ENCODE measurements at regions not wholly inside any gene's neighbourhood (a gene's known extent, or its start where the extent isn't known, plus 50 kb on each side); places are given as distances from the start of the nearest gene placed in this dataset.

GRCh38 chr5:166188501-166189325, 2102.7 kb upstream of the WWC1 start:
- Histone ChIP-seq H3K36me3 (replicated peaks; ENCODE audit: insufficient read depth, low read depth) (no peaks in the 10 kb centered on the region), H3K4me2 (peak overlapping the region; percentile 26), H3K79me2 (no peaks in the 10 kb centered on the region), H3K9me2 (replicated peaks; ENCODE audit: insufficient read depth) (no peaks in the 10 kb centered on the region), H3K9me3 (ENCODE audit: low read depth) (no peaks in the 10 kb centered on the region), H3K4me1 (ENCODE audit: insufficient read depth) (peaks cover 9% of the 10 kb centered on the region), H4K20me1 (ENCODE audit: insufficient read depth, poor library complexity, severe bottlenecking) (no peaks in the 10 kb centered on the region), H3K27me3 (no peaks in the 10 kb centered on the region), H3K27ac (peak overlapping the region; percentile 66), H3K4me3 (no peak overlapping the region), H2AFZ (no peak overlapping the region)
- DNase-seq (ENCODE audit: low spot score), result peak; percentile 25
- TF ChIP-seq, protein P1, sequence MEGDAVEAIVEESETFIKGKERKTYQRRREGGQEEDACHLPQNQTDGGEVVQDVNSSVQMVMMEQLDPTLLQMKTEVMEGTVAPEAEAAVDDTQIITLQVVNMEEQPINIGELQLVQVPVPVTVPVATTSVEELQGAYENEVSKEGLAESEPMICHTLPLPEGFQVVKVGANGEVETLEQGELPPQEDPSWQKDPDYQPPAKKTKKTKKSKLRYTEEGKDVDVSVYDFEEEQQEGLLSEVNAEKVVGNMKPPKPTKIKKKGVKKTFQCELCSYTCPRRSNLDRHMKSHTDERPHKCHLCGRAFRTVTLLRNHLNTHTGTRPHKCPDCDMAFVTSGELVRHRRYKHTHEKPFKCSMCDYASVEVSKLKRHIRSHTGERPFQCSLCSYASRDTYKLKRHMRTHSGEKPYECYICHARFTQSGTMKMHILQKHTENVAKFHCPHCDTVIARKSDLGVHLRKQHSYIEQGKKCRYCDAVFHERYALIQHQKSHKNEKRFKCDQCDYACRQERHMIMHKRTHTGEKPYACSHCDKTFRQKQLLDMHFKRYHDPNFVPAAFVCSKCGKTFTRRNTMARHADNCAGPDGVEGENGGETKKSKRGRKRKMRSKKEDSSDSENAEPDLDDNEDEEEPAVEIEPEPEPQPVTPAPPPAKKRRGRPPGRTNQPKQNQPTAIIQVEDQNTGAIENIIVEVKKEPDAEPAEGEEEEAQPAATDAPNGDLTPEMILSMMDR (IDR thresholded peaks at IDR 0.05; ENCODE audit: poor library complexity), result no peak
- peak; percentile 54 for TF ChIP-seq EZH2phosphoT487 (IDR thresholded peaks at IDR 0.05; ENCODE audit: low read depth, severe bottlenecking, unreplicated experiment)
- 61% methylated on average over 7 of the region's 7 CpGs for WGBS (ENCODE audit: low lambda C conversion rate, missing lambda C conversion rate)

DNA sequence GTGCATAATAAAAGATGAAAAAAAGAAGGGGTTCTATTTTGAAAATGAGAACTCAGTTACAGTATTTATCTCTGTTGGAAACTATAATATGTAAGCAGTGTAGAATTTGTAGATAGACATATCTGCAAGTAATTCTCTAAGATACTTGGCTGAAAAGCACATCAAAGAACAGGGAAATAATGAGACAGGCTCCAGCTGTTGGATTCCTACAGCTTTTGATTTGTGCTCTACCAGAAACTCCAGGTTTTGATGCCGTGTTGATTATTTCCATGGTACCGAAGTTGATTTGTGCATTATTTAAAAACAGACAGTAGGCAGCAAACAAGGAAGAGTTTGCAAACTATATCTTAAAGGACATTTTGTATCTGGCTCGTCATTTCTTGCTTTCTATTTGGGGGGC, 2098.7 kb upstream of the WWC1 start:
- no peaks in the 10 kb centered on the region for H3K9me3 ChIP-seq (ENCODE audit: low read depth)
- H3K9me2 ChIP-seq (replicated peaks; ENCODE audit: insufficient read depth), result no peaks in the 10 kb centered on the region
- H3K79me2 ChIP-seq, result no peaks in the 10 kb centered on the region
- H3K27ac ChIP-seq, result no peak overlapping the region
- H3K27me3 ChIP-seq, result no peaks in the 10 kb centered on the region
- no peaks in the 10 kb centered on the region for H4K20me1 ChIP-seq (ENCODE audit: insufficient read depth, poor library complexity, severe bottlenecking)
- TF ChIP-seq, protein P1 (IDR thresholded peaks at IDR 0.05; ENCODE audit: poor library complexity), result no peak
- TF ChIP-seq EZH2phosphoT487 (IDR thresholded peaks at IDR 0.05; ENCODE audit: low read depth, severe bottlenecking, unreplicated experiment) (no peak), EZH2 (IDR thresholded peaks at IDR 0.05; ENCODE audit: borderline replicate concordance) (no peak)
- no peak overlapping the region for H2AFZ ChIP-seq
- H3K4me3 ChIP-seq, result no peak overlapping the region
- 49% methylated on average over 3 of the region's 3 CpGs for WGBS (ENCODE audit: low lambda C conversion rate, missing lambda C conversion rate)
- H3K36me3 ChIP-seq (replicated peaks; ENCODE audit: insufficient read depth, low read depth), result no peaks in the 10 kb centered on the region
- H3K4me2 ChIP-seq, result no peak overlapping the region
- peaks cover 9% of the 10 kb centered on the region for H3K4me1 ChIP-seq (ENCODE audit: insufficient read depth)
- no peak for DNase-seq (ENCODE audit: low spot score)

DNA sequence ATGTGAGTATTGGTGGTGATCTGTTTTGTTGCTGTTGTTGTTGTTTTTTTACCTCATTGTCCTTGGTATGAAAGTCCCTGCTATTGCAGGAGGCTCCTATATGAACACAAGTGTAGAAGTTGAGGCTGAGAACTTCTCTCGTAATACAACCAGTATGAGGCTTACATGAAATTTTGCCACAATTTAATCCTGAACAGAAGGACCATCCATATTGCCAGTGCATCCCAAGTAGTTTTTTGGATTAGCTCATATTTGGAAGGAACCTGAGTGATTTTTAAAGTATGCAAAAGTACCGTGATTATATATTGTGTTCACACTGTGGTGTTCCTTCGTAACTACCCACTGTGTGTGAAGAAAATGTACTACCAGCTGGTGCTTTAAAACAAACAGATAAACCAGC, 2095.5 kb upstream of the WWC1 start:
- Histone ChIP-seq H3K4me1 (ENCODE audit: insufficient read depth) (no peaks in the 10 kb centered on the region), H3K9me3 (ENCODE audit: low read depth) (no peaks in the 10 kb centered on the region), H4K20me1 (ENCODE audit: insufficient read depth, poor library complexity, severe bottlenecking) (no peaks in the 10 kb centered on the region), H3K9me2 (replicated peaks; ENCODE audit: insufficient read depth) (no peaks in the 10 kb centered on the region), H3K27ac (no peak overlapping the region), H3K79me2 (no peaks in the 10 kb centered on the region), H3K4me3 (no peak overlapping the region), H3K36me3 (replicated peaks; ENCODE audit: insufficient read depth, low read depth) (no peaks in the 10 kb centered on the region), H3K4me2 (no peak overlapping the region), H2AFZ (no peak overlapping the region), H3K27me3 (no peaks in the 10 kb centered on the region)
- TF ChIP-seq, protein P1 (IDR thresholded peaks at IDR 0.05; ENCODE audit: poor library complexity), result no peak
- TF ChIP-seq EZH2phosphoT487 (IDR thresholded peaks at IDR 0.05; ENCODE audit: low read depth, severe bottlenecking, unreplicated experiment) (no peak), EZH2 (IDR thresholded peaks at IDR 0.05; ENCODE audit: borderline replicate concordance) (no peak)
- 97% methylated on average over 3 of the region's 3 CpGs for WGBS (ENCODE audit: low lambda C conversion rate, missing lambda C conversion rate)
- no peak for DNase-seq (ENCODE audit: low spot score)

All from hepatocyte (in vitro differentiated cells).